IPS-15b (cell line): ENCODE measurements at regions not wholly inside any gene's neighbourhood (a gene's known extent, or its start where the extent isn't known, plus 50 kb on each side); places are given as distances from the start of the nearest gene placed in this dataset.

Source experiments
- H3K27me3 ChIP-seq: one replicate; pipeline ENCODE4 v1.6.1; 2013; ENCODE audit warnings: low read length; ENCODE audit not compliant: control insufficient read depth, insufficient read depth
- H3K36me3 ChIP-seq: one replicate; pipeline ENCODE4 v1.6.1; 2013; ENCODE audit warnings: low read length; ENCODE audit not compliant: control insufficient read depth, insufficient read depth
- H3K4me1 ChIP-seq: one replicate; pipeline ENCODE4 v1.6.1; 2013; ENCODE audit warnings: mild to moderate bottlenecking, low read length; ENCODE audit not compliant: control insufficient read depth, insufficient read depth
- H3K4me3 ChIP-seq: one replicate; pipeline ENCODE4 v1.5.1; 2013; ENCODE audit warnings: low read depth, low read length
- H3K9ac ChIP-seq: one replicate; pipeline ENCODE4 v1.6.1; 2013; ENCODE audit warnings: low read depth, mild to moderate bottlenecking, low read length
- H3K9me3 ChIP-seq: one replicate; pipeline ENCODE4 v1.6.1; 2013; ENCODE audit warnings: mild to moderate bottlenecking, low read length; ENCODE audit not compliant: control insufficient read depth, insufficient read depth

DNA sequence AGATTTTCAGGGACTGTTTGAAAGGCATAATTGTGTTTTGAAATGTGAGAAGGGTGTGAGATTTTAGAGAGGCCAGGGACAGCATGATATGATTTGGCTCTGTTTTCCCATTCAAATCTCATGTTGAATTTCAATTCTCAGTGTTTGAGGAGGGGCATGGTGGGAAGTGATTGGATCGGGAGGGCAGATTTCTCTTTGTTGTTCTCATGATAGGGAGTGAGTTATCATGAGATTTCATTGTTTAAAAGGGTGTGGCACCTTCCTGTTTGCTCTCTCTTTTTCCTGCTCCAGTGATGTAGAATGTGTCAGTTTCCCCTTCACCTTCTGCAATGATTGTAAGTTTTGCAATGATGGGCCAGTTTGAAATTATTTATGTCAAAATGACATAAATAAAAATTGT, 113.0 kb upstream of the PCDH15 start:
- H3K9me3 ChIP-seq: peaks cover 4% of the 10 kb centered on the region

GRCh38 chr10:54909165-54909564, 108.1 kb upstream of the PCDH15 start:
- H3K9ac ChIP-seq: no peak overlapping the region
- no peaks in the 10 kb centered on the region for H3K4me1 ChIP-seq
- H3K27me3 ChIP-seq: no peaks in the 10 kb centered on the region
- peaks cover 4% of the 10 kb centered on the region for H3K9me3 ChIP-seq
- no peak overlapping the region for H3K4me3 ChIP-seq
- no peaks in the 10 kb centered on the region for H3K36me3 ChIP-seq

More for the DNA sequence above, 113.0 kb upstream of the PCDH15 start:
- H3K36me3 ChIP-seq: no peaks in the 10 kb centered on the region
- H3K4me3 ChIP-seq: no peak overlapping the region
- H3K4me1 ChIP-seq: no peaks in the 10 kb centered on the region
- H3K9ac ChIP-seq: no peak overlapping the region
- no peaks in the 10 kb centered on the region for H3K27me3 ChIP-seq

- Histone ChIP-seq H3K4me3 (no peak overlapping the region), H3K9me3 (peaks cover 4% of the 10 kb centered on the region), H3K4me1 (no peaks in the 10 kb centered on the region), H3K9ac (no peak overlapping the region), H3K27me3 (no peaks in the 10 kb centered on the region), H3K36me3 (no peaks in the 10 kb centered on the region)
These were observed 107.0 kb upstream of the PCDH15 start for GRCh38 chr10:54908019-54908418.

GRCh38 chr10:54906940-54907339, 105.9 kb upstream of the PCDH15 start:
- Histone ChIP-seq H3K4me3 (no peak overlapping the region), H3K9me3 (no peaks in the 10 kb centered on the region)

GRCh38 chr10:54905578-54906192, 104.7 kb upstream of the PCDH15 start:
- Histone ChIP-seq H3K27me3 (no peaks in the 10 kb centered on the region), H3K9me3 (no peaks in the 10 kb centered on the region), H3K4me3 (no peak overlapping the region), H3K9ac (no peak overlapping the region), H3K36me3 (no peaks in the 10 kb centered on the region), H3K4me1 (peaks cover 3% of the 10 kb centered on the region)

More at GRCh38 chr10:54906940-54907339, 105.9 kb upstream of the PCDH15 start:
- no peaks in the 10 kb centered on the region for H3K27me3 ChIP-seq
- no peaks in the 10 kb centered on the region for H3K36me3 ChIP-seq
- peaks cover 3% of the 10 kb centered on the region for H3K4me1 ChIP-seq
- H3K9ac ChIP-seq: no peak overlapping the region

DNA sequence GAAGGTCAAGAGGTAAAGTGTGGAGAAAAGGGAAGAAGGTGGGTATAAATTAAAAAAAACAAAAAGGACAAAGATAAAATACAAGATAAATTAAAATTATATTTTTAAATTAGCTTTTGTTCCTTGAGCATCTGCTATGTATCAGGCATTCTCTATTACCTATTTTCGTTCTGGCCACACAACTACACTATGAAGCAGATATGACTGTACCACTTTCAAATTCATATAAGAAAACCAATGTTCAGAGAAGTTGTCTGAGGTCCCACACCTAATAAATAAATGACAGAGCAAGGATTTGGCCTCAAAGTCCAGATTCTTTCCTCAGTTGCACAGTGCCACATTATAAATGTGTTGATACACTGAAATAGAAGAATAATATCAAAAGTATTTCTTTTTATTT, 103.8 kb upstream of the PCDH15 start:
- H3K9ac ChIP-seq: no peak overlapping the region

DNA sequence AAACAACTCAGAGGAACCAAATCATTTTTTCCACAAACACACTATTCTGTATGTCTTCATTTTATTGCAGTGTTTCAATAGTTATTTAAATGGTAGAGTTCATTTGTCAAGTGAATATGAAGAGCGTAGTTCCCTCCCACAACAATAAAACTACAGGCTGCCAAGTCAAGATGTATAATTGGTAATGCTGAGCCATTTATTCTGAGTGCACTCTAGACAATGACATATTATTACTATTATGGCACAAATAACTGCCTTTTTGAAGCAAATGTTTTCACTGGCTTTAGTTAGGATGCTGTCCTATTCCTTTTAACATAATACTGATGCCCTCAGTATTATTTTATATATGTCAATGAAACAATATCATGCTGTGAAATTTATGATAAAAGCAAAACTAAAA, 102.7 kb upstream of the PCDH15 start:
- H3K27me3 ChIP-seq: no peaks in the 10 kb centered on the region
- H3K36me3 ChIP-seq: no peaks in the 10 kb centered on the region
- peaks cover 3% of the 10 kb centered on the region for H3K4me1 ChIP-seq
- no peak overlapping the region for H3K9ac ChIP-seq
- no peaks in the 10 kb centered on the region for H3K9me3 ChIP-seq
- no peak overlapping the region for H3K4me3 ChIP-seq

More for the DNA sequence above, 103.8 kb upstream of the PCDH15 start:
- H3K27me3 ChIP-seq: no peaks in the 10 kb centered on the region
- no peaks in the 10 kb centered on the region for H3K9me3 ChIP-seq
- H3K4me3 ChIP-seq: no peak overlapping the region
- no peaks in the 10 kb centered on the region for H3K36me3 ChIP-seq
- H3K4me1 ChIP-seq: peaks cover 3% of the 10 kb centered on the region

DNA sequence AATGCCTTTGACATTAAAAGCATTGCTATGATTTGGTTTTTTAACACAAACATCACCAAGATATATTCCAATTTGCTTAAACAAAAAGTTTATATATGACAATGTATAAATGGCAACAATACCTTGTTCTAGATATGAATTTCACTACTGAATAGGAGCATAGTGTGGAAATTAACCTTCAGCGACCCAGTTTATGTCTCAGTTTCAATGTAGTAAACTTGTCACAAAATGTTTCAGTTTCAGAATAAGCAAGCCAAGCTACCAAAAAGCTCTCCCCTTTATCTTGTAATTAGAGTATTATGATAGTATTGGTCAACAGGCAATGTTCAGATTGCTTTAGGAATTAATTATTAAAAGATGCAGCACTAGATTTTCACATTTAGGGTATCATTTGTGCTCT, 99.6 kb upstream of the PCDH15 start:
- H3K9me3 ChIP-seq: no peaks in the 10 kb centered on the region
- H3K4me3 ChIP-seq: no peak overlapping the region
- H3K27me3 ChIP-seq: no peaks in the 10 kb centered on the region
- peaks cover 3% of the 10 kb centered on the region for H3K4me1 ChIP-seq
- no peaks in the 10 kb centered on the region for H3K36me3 ChIP-seq
- H3K9ac ChIP-seq: no peak overlapping the region

GRCh38 chr10:54880996-54881395, 80.0 kb upstream of the PCDH15 start:
- Histone ChIP-seq H3K36me3 (no peaks in the 10 kb centered on the region), H3K27me3 (no peaks in the 10 kb centered on the region), H3K4me1 (no peaks in the 10 kb centered on the region)

GRCh38 chr10:54869022-54869421, 68.0 kb upstream of the PCDH15 start:
- Histone ChIP-seq H3K36me3 (no peaks in the 10 kb centered on the region), H3K4me3 (no peak overlapping the region), H3K27me3 (no peaks in the 10 kb centered on the region)

More at GRCh38 chr10:54880996-54881395, 80.0 kb upstream of the PCDH15 start:
- Histone ChIP-seq H3K9ac (no peak overlapping the region), H3K4me3 (no peak overlapping the region), H3K9me3 (no peaks in the 10 kb centered on the region)

GRCh38 chr10:54866666-54867065, 65.6 kb upstream of the PCDH15 start:
- Histone ChIP-seq H3K4me3 (no peak overlapping the region), H3K4me1 (no peaks in the 10 kb centered on the region), H3K9ac (no peak overlapping the region), H3K27me3 (no peaks in the 10 kb centered on the region), H3K36me3 (no peaks in the 10 kb centered on the region), H3K9me3 (no peaks in the 10 kb centered on the region)

More at GRCh38 chr10:54869022-54869421, 68.0 kb upstream of the PCDH15 start:
- Histone ChIP-seq H3K9me3 (no peaks in the 10 kb centered on the region), H3K4me1 (no peaks in the 10 kb centered on the region), H3K9ac (no peak overlapping the region)

GRCh38 chr10:54854843-54855242, 53.8 kb upstream of the PCDH15 start:
- no peak overlapping the region for H3K9ac ChIP-seq
- H3K4me1 ChIP-seq: no peaks in the 10 kb centered on the region
- H3K9me3 ChIP-seq: no peaks in the 10 kb centered on the region
- H3K4me3 ChIP-seq: no peak overlapping the region
- H3K27me3 ChIP-seq: no peaks in the 10 kb centered on the region
- H3K36me3 ChIP-seq: no peaks in the 10 kb centered on the region
